PC-9 (cell line): ENCODE measurements at regions not wholly inside any gene's neighbourhood (a gene's known extent, or its start where the extent isn't known, plus 50 kb on each side); places are given as distances from the start of the nearest gene placed in this dataset.
A peak's percentile ranks its signal among the peaks of the same experiment; 100 is the strongest.

Experiments
- BruUV-seq: library from RNA; stranded (reverse); fragments of 400-500 nt; replicated peaks from 2 replicates; lab custom pipeline; 2021; lab: Mats Ljungman, UMichigan
- CTCF ChIA-PET: fragments of 300-600 bp; sonication (Branson Sonifier 250); formaldehyde crosslinking; loops from one replicate; lab custom pipeline; 2022; ENCODE audit warnings: antibody characterized with exemption; lab: Charles Lee
- POLR2A ChIA-PET: fragments of 300-600 bp; sonication (Branson Sonifier 250); formaldehyde crosslinking; loops from one replicate; lab custom pipeline; 2022; ENCODE audit warnings: antibody characterized with exemption; ENCODE audit not compliant: unreplicated experiment; lab: Charles Lee
- DNase-seq, 2 experiments: peaks; one replicate each; pipeline versions ENCODE4 v3.0.0 to v3.0.0-alpha.2; 2015 to 2022; ENCODE audit warnings: mixed read lengths in 1 of 2
- H2AFZ ChIP-seq: fragments of 200-600 bp; sonication (generic); 2 replicates; pipeline ENCODE4 v1.8.1; 2017; ENCODE audit warnings: antibody characterized with exemption
- H3F3A ChIP-seq: fragments of 200-600 bp; sonication (generic); 2 replicates; pipeline ENCODE4 v1.8.1; 2017; ENCODE audit warnings: antibody characterized with exemption, mild to moderate bottlenecking, low read depth; ENCODE audit not compliant: insufficient read depth
- H3K27ac ChIP-seq: fragments of 200-600 bp; sonication (generic); 2 replicates; pipeline ENCODE4 v1.6.1; 2016; ENCODE audit warnings: mixed run types
- H3K27me3 ChIP-seq: fragments of 200-600 bp; sonication (generic); 2 replicates; pipeline ENCODE4 v1.6.1; 2016; ENCODE audit warnings: low read depth, mixed run types; ENCODE audit not compliant: insufficient read depth
- H3K36me3 ChIP-seq: fragments of 200-600 bp; sonication (generic); 2 replicates; pipeline ENCODE4 v1.6.1; 2016; ENCODE audit warnings: low read depth, mixed run types
- H3K4me1 ChIP-seq: fragments of 200-600 bp; sonication (generic); replicated peaks from 2 replicates; pipeline ENCODE4 v1.6.1; 2016; ENCODE audit warnings: mixed run types; ENCODE audit not compliant: insufficient read depth
- H3K4me2 ChIP-seq: fragments of 200-600 bp; sonication (generic); 2 replicates; pipeline ENCODE4 v1.6.1; 2017; ENCODE audit warnings: mixed run types
- H3K4me3 ChIP-seq: fragments of 200-600 bp; sonication (generic); 2 replicates; pipeline ENCODE4 v1.6.1; 2016; ENCODE audit warnings: mixed run types
- H3K79me2 ChIP-seq: fragments of 200-600 bp; sonication (generic); 2 replicates; pipeline ENCODE4 v1.6.1; 2017; ENCODE audit warnings: low read depth, mixed run types
- H3K9me2 ChIP-seq: fragments of 200-600 bp; sonication (generic); 2 replicates; pipeline ENCODE4 v1.8.1; 2017; ENCODE audit warnings: mild to moderate bottlenecking; ENCODE audit not compliant: insufficient read depth
- H3K9me3 ChIP-seq: fragments of 200-600 bp; sonication (generic); 2 replicates; pipeline ENCODE4 v1.8.1; 2016; ENCODE audit warnings: low read depth; ENCODE audit not compliant: insufficient read depth
- H4K20me1 ChIP-seq: fragments of 200-600 bp; sonication (generic); 2 replicates; pipeline ENCODE4 v1.8.1; 2017; ENCODE audit not compliant: insufficient read depth
- EZH2 ChIP-seq: fragments of 200-600 bp; sonication (generic); IDR thresholded peaks from 2 replicates; pipeline ENCODE4 v1.8.0; 2017; ENCODE audit warnings: antibody characterized with exemption, low read depth
- intact Hi-C: fragments of 100-400 bp; cut with micrococcal nuclease; formaldehyde crosslinking; loops from one replicate; pipeline ENCODE4 v1.10.0; 2022; ENCODE audit not compliant: unreplicated experiment
- TF ChIP-seq, protein P1 (sequence below): fragments of 200-600 bp; sonication (generic); conservative IDR thresholded peaks from 2 replicates; pipeline ENCODE4 v1.6.1; 2017; ENCODE audit warnings: mixed run types, antibody characterized with exemption, mild to moderate bottlenecking, moderate library complexity

- no peaks in the 10 kb centered on the region for H3K9me2 ChIP-seq
- ChIA-PET POLR2A (no interaction called here), CTCF (no interaction called here)
- no peak overlapping the region for H3K4me3 ChIP-seq
- H3K79me2 ChIP-seq: no peaks in the 10 kb centered on the region
- H2AFZ ChIP-seq: peak overlapping the region; percentile 62; the same call in 1 of the 2 replicates
- H3K9me3 ChIP-seq: peaks cover 4% of the 10 kb centered on the region; the same call in 1 of the 2 replicates
- peak overlapping the region; percentile 35 for H3K4me2 ChIP-seq
- DNase-seq: peak in 1 of 2 experiments; percentile 77
- H3K27ac ChIP-seq: 0 out of 2 replicates have a peak overlapping the region, but pooled peaks have one; percentile 6
- intact Hi-C loops: no loop called here
- BruUV-seq: no TSS peak
- H3K36me3 ChIP-seq: no peaks in the 10 kb centered on the region
- no peaks in the 10 kb centered on the region for H4K20me1 ChIP-seq
- TF ChIP-seq, protein P1, sequence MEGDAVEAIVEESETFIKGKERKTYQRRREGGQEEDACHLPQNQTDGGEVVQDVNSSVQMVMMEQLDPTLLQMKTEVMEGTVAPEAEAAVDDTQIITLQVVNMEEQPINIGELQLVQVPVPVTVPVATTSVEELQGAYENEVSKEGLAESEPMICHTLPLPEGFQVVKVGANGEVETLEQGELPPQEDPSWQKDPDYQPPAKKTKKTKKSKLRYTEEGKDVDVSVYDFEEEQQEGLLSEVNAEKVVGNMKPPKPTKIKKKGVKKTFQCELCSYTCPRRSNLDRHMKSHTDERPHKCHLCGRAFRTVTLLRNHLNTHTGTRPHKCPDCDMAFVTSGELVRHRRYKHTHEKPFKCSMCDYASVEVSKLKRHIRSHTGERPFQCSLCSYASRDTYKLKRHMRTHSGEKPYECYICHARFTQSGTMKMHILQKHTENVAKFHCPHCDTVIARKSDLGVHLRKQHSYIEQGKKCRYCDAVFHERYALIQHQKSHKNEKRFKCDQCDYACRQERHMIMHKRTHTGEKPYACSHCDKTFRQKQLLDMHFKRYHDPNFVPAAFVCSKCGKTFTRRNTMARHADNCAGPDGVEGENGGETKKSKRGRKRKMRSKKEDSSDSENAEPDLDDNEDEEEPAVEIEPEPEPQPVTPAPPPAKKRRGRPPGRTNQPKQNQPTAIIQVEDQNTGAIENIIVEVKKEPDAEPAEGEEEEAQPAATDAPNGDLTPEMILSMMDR: no peak
- TF ChIP-seq EZH2: no peak
- H3K27me3 ChIP-seq: no peaks in the 10 kb centered on the region
- H3K4me1 ChIP-seq: peaks cover 36% of the 10 kb centered on the region
- no peaks in the 10 kb centered on the region for H3F3A ChIP-seq
These were observed 60.5 kb upstream of the LGALSL start for GRCh38 chr2:64393383-64394010.

DNA sequence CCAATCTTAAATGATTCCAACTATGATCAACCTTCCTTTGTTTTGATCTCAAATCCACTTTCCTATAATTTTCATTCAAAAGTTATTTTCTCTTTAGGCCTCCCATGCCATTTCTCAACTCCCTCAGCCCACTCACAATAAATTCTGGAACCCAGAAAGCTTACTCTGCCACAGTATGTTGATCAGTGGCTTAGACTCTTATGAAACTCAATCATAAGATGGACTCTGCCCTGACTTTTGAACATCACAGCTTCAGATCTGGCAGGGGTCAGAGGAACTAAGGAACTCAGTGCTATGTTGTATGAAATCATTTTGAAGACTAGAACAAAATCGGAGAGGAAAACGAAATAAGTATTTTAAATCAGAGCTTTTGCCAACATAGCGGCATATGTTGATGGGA, 59.8 kb upstream of the LGALSL start:
- Histone ChIP-seq H3K9me3 (peaks cover 4% of the 10 kb centered on the region; the same call in 1 of the 2 replicates), H3K4me1 (peaks cover 42% of the 10 kb centered on the region), H3F3A (peaks cover 3% of the 10 kb centered on the region; the same call in 1 of the 2 replicates), H4K20me1 (no peaks in the 10 kb centered on the region), H3K27ac (no peak overlapping the region), H3K27me3 (no peaks in the 10 kb centered on the region), H3K9me2 (no peaks in the 10 kb centered on the region), H3K4me3 (no peak overlapping the region), H2AFZ (no peak overlapping the region), H3K79me2 (no peaks in the 10 kb centered on the region), H3K36me3 (no peaks in the 10 kb centered on the region), H3K4me2 (no peak overlapping the region)
- no TSS peak for BruUV-seq
- intact Hi-C loops: no loop called here
- TF ChIP-seq EZH2: no peak
- TF ChIP-seq, protein P1: no peak
- ChIA-PET CTCF (no interaction called here), POLR2A (no interaction called here)
- no peak for DNase-seq

- CTCF ChIA-PET: no interaction called here
- H3K4me1 ChIP-seq: peaks cover 56% of the 10 kb centered on the region
These were observed 58.0 kb upstream of the LGALSL start for GRCh38 chr2:64396001-64396400.

More at GRCh38 chr2:64396001-64396400, 58.0 kb upstream of the LGALSL start:
- no peaks in the 10 kb centered on the region for H3K36me3 ChIP-seq
- no peak for DNase-seq
- H3K79me2 ChIP-seq: no peaks in the 10 kb centered on the region
- H2AFZ ChIP-seq: no peak overlapping the region
- POLR2A ChIA-PET: no interaction called here
- TF ChIP-seq EZH2: no peak
- TF ChIP-seq, protein P1: no peak
- no peaks in the 10 kb centered on the region for H3K9me3 ChIP-seq
- no peaks in the 10 kb centered on the region for H4K20me1 ChIP-seq
- intact Hi-C loops: no loop called here
- H3K4me2 ChIP-seq: no peak overlapping the region
- H3K4me3 ChIP-seq: no peak overlapping the region
- H3K27me3 ChIP-seq: no peaks in the 10 kb centered on the region
- BruUV-seq: no TSS peak
- H3K9me2 ChIP-seq: no peaks in the 10 kb centered on the region
- H3K27ac ChIP-seq: no peak overlapping the region
- peaks cover 21% of the 10 kb centered on the region for H3F3A ChIP-seq
